NCI-H2081 (cell line): ENCODE measurements at regions not wholly inside any gene's neighbourhood (a gene's known extent, or its start where the extent isn't known, plus 50 kb on each side); places are given as distances from the start of the nearest gene placed in this dataset.
"Not testable (repeated sequence)": the region's sequence is repeated elsewhere in the genome, so short reads cannot be mapped to it uniquely, and the experiment has no call there.

Experiments
- DNase-seq, 2 experiments: peaks; one replicate each; lab custom pipeline; 2025; lab: John Stamatoyannopoulos, UW

GRCh38 chr14:48710133-48710532 is 876.0 kb downstream of the RPS29 start:
- DNase-seq, result no peak

- no peak for DNase-seq
Observed at GRCh38 chr14:48709277-48709785, 876.8 kb downstream of the RPS29 start.

- DNase-seq, result no peak
Observed at GRCh38 chr14:48704639-48705038, 881.5 kb downstream of the RPS29 start.

GRCh38 chr14:48703728-48704467 is 882.3 kb downstream of the RPS29 start:
- DNase-seq, result peak; percentile 16 to 53

- DNase-seq, result not testable (repeated sequence)
Observed at GRCh38 chr14:48697362-48697761, 888.8 kb downstream of the RPS29 start.

- no peak for DNase-seq
Observed at GRCh38 chr14:48693793-48694192, 892.4 kb downstream of the RPS29 start.

GRCh38 chr14:48690349-48690748 is 895.8 kb downstream of the RPS29 start:
- DNase-seq, result peak; percentile 25 to 31

GRCh38 chr14:48686650-48687049 is 899.5 kb downstream of the RPS29 start:
- DNase-seq, result no peak

- DNase-seq, result no peak
Observed at GRCh38 chr14:48672506-48672905, 913.7 kb downstream of the RPS29 start.

- no peak for DNase-seq
Observed at GRCh38 chr14:48670939-48671338, 915.2 kb downstream of the RPS29 start.

GRCh38 chr14:48665077-48665784 is 920.9 kb downstream of the RPS29 start:
- DNase-seq, result no peak

GRCh38 chr14:48643241-48643640 is 942.9 kb downstream of the RPS29 start:
- no peak for DNase-seq

GRCh38 chr14:48628870-48629269 is 953.5 kb upstream of the MDGA2 start:
- no peak for DNase-seq

GRCh38 chr14:48622980-48623379 is 947.6 kb upstream of the MDGA2 start:
- no peak for DNase-seq

- no peak for DNase-seq
Observed at GRCh38 chr14:48618057-48618456, 942.7 kb upstream of the MDGA2 start.

- DNase-seq, result peak; percentile 35 to 84
Observed at GRCh38 chr14:48616931-48617330, 941.5 kb upstream of the MDGA2 start.

- no peak for DNase-seq
Observed at GRCh38 chr14:48615618-48616017, 940.2 kb upstream of the MDGA2 start.

GRCh38 chr14:48614003-48614402 is 938.6 kb upstream of the MDGA2 start:
- DNase-seq, result no peak

- DNase-seq, result not testable (repeated sequence)
Observed at GRCh38 chr14:48606960-48607359, 931.6 kb upstream of the MDGA2 start.

- DNase-seq, result no peak
Observed at GRCh38 chr14:48598458-48598857, 923.1 kb upstream of the MDGA2 start.

GRCh38 chr14:48586099-48586498 is 910.7 kb upstream of the MDGA2 start:
- no peak for DNase-seq

- DNase-seq, result no peak
Observed at GRCh38 chr14:48584031-48584430, 908.6 kb upstream of the MDGA2 start.

- DNase-seq, result no peak
Observed at GRCh38 chr14:48582938-48583337, 907.5 kb upstream of the MDGA2 start.
